ENCODE measurements at regions not wholly inside any gene's neighbourhood (a gene's known extent, or its start where the extent isn't known, plus 50 kb on each side); places are given as distances from the start of the nearest gene placed in this dataset.

GRCh38 chr6:11919771-11920440, 92.2 kb upstream of the HIVEP1 start (continued):
- TF ChIP-seq ZNF512 (tag; IDR thresholded peaks at IDR 0.05) (peak; percentile 8; the same call in 1 of the 2 replicates), THAP7 (CRISPR knock-in tag; IDR thresholded peaks at IDR 0.05) (no peak), HMG20B (CRISPR knock-in tag; IDR thresholded peaks at IDR 0.05) (no peak), ZNF668 (CRISPR knock-in tag; IDR thresholded peaks at IDR 0.05) (peak; percentile 74; the same call in 1 of the 2 replicates), SAFB2 (IDR thresholded peaks at IDR 0.05; ENCODE audit: borderline replicate concordance, low read depth, low read length, severe bottlenecking) (no peak), MAZ (CRISPR knock-in tag; conservative IDR thresholded peaks at IDR 0.05 in 1 of 2, IDR thresholded peaks at IDR 0.05 in 1 of 2) (no peak; a peak in 1 of 4 replicates), SP1 (CRISPR knock-in tag; IDR thresholded peaks at IDR 0.05) (0 out of 2 replicates have a peak, but pooled peaks have one; percentile 2), TCF3 (CRISPR knock-in tag; IDR thresholded peaks at IDR 0.05) (no peak), SMARCB1 (IDR thresholded peaks at IDR 0.05; ENCODE audit: insufficient read length, low read depth) (no peak), PBX2 (CRISPR knock-in tag; IDR thresholded peaks at IDR 0.05; ENCODE audit: low read depth) (no peak), PBX2 (tag; conservative IDR thresholded peaks at IDR 0.05; ENCODE audit: low read depth) (peak; percentile 17; the same call in 1 of the 2 replicates)
- TF ChIP-seq, protein P1, sequence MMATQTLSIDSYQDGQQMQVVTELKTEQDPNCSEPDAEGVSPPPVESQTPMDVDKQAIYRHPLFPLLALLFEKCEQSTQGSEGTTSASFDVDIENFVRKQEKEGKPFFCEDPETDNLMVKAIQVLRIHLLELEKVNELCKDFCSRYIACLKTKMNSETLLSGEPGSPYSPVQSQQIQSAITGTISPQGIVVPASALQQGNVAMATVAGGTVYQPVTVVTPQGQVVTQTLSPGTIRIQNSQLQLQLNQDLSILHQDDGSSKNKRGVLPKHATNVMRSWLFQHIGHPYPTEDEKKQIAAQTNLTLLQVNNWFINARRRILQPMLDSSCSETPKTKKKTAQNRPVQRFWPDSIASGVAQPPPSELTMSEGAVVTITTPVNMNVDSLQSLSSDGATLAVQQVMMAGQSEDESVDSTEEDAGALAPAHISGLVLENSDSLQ (IDR thresholded peaks at IDR 0.05), result peak; percentile 15; the same call in 1 of the 2 replicates
- TF ChIP-seq, protein P2, sequence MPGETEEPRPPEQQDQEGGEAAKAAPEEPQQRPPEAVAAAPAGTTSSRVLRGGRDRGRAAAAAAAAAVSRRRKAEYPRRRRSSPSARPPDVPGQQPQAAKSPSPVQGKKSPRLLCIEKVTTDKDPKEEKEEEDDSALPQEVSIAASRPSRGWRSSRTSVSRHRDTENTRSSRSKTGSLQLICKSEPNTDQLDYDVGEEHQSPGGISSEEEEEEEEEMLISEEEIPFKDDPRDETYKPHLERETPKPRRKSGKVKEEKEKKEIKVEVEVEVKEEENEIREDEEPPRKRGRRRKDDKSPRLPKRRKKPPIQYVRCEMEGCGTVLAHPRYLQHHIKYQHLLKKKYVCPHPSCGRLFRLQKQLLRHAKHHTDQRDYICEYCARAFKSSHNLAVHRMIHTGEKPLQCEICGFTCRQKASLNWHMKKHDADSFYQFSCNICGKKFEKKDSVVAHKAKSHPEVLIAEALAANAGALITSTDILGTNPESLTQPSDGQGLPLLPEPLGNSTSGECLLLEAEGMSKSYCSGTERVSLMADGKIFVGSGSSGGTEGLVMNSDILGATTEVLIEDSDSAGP (CRISPR knock-in tag; IDR thresholded peaks at IDR 0.05), result no peak
- TF ChIP-seq, protein P3, sequence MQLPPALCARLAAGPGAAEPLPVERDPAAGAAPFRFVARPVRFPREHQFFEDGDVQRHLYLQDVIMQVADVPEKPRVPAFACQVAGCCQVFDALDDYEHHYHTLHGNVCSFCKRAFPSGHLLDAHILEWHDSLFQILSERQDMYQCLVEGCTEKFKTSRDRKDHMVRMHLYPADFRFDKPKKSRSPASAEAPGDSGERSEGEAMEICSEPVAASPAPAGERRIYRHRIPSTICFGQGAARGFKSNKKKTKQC (CRISPR knock-in tag; IDR thresholded peaks at IDR 0.05), result no peak

Data from K562 (cell line).